ENCODE measurements at regions not wholly inside any gene's neighbourhood (a gene's known extent, or its start where the extent isn't known, plus 50 kb on each side); places are given as distances from the start of the nearest gene placed in this dataset.

DNA sequence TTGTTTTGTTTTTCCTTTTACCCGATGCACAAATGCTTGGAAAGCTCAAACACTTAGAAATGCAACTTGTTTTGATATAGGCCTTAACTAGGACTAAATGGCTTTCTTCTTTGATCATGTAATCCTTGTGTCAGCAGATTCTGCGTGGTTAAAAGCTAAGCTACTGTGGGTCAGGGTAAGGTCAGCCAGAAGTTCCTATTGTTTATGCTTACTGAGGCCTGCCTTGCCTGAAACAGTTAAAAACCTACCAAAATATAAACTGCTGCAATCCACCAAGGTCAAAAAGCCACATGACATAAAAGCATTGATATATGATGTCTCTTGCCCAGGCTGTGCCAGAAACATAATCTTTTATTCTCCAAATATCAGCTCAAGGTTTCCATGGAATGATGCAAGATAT lies 223.4 kb downstream of the FAM47B start:
- no peak overlapping the region for H3K4me2 ChIP-seq
- no peak overlapping the region for H3K4me3 ChIP-seq
- no peak for TF ChIP-seq Cebpa-rat (IDR thresholded peaks at IDR 0.05)
- H3K9ac ChIP-seq: no peak overlapping the region
- H3K27me3 ChIP-seq: peaks cover 62 to 98% (median 95%) of the 10 kb centered on the region in 11 experiments
- no peak overlapping the region for H3K27ac ChIP-seq
- H4K20me1 ChIP-seq: no peaks in the 10 kb centered on the region
- peaks cover 0 to 6% (median 0%) of the 10 kb centered on the region in 11 experiments; a peak in 3 of 22 replicates for H3K9me3 ChIP-seq (replicated peaks in 1 of 11)
- no peaks in the 10 kb centered on the region for H3K36me3 ChIP-seq
- no peaks in the 10 kb centered on the region for H3K4me1 ChIP-seq

Measured in BLaER1 treated with 17β-estradiol and CSF1 and Interleukin-3, amounts not matched to agents 10 nM and 100 nM (cell line).